ENCODE measurements at regions not wholly inside any gene's neighbourhood (a gene's known extent, or its start where the extent isn't known, plus 50 kb on each side); places are given as distances from the start of the nearest gene placed in this dataset.

- Mint-ChIP-seq H3K27ac (no peak overlapping the region), H3K27me3 (ENCODE audit: low read depth in 2 of 2) (peaks cover 15 to 29% of the 10 kb centered on the region in 2 donors), H3K4me3 (no peak overlapping the region), H3K36me3 (no peaks in the 10 kb centered on the region), H3K4me1 (peaks cover 10 to 15% of the 10 kb centered on the region in 2 donors), H3K9me3 (no peaks in the 10 kb centered on the region)
- Histone ChIP-seq H3K4me1 (ENCODE audit: control insufficient read depth, insufficient read depth, low read length) (peaks cover 5% of the 10 kb centered on the region), H3K27ac (ENCODE audit: low read length) (no peak overlapping the region), H3K27me3 (ENCODE audit: control insufficient read depth, insufficient read depth, low read length) (no peaks in the 10 kb centered on the region), H3K9me3 (ENCODE audit: control insufficient read depth, insufficient read depth, low read length) (no peaks in the 10 kb centered on the region), H3K4me3 (ENCODE audit: low read length) (no peak overlapping the region), H3K36me3 (ENCODE audit: control insufficient read depth, insufficient read depth, low read length) (no peaks in the 10 kb centered on the region)
- no peak for TF ChIP-seq CTCF (IDR thresholded peaks at IDR 0.05)
- no peak for ATAC-seq
- WGBS (ENCODE audit: insufficient coverage) = 96% methylated on average over 2 of the region's 3 CpGs
- no peak for DNase-seq
- intact Hi-C loops (cut with micrococcal nuclease) = no loop called here
These were observed 73.0 kb upstream of the PROK2 start for GRCh38 chr3:71857956-71858355.

GRCh38 chr3:71854706-71855105, 69.8 kb upstream of the PROK2 start:
- DNase-seq = no peak
- 95% methylated on average over 4 of the region's 4 CpGs for WGBS (ENCODE audit: insufficient coverage)
- no peaks in the 10 kb centered on the region for H3K36me3 Mint-ChIP-seq

GRCh38 chr3:71854096-71854495, 69.1 kb upstream of the PROK2 start:
- Histone ChIP-seq H3K9me3 (ENCODE audit: control insufficient read depth, insufficient read depth, low read length) (no peaks in the 10 kb centered on the region), H3K27ac (ENCODE audit: low read length) (no peak overlapping the region), H3K4me3 (ENCODE audit: low read length) (no peak overlapping the region), H3K36me3 (ENCODE audit: control insufficient read depth, insufficient read depth, low read length) (no peaks in the 10 kb centered on the region), H3K27me3 (ENCODE audit: control insufficient read depth, insufficient read depth, low read length) (no peaks in the 10 kb centered on the region), H3K4me1 (ENCODE audit: control insufficient read depth, insufficient read depth, low read length) (peaks cover 5% of the 10 kb centered on the region)
- H3K27me3 Mint-ChIP-seq (ENCODE audit: low read depth in 2 of 2) = peaks cover 9 to 11% of the 10 kb centered on the region in 2 donors
- no peak overlapping the region for H3K27ac Mint-ChIP-seq
- no peak overlapping the region for H3K4me3 Mint-ChIP-seq
- no peaks in the 10 kb centered on the region for H3K9me3 Mint-ChIP-seq
- H3K4me1 Mint-ChIP-seq = peaks cover 7 to 13% of the 10 kb centered on the region in 2 donors
- no peak for TF ChIP-seq CTCF (IDR thresholded peaks at IDR 0.05)
- DNase-seq (no peak), ATAC-seq (no peak)
- intact Hi-C loops (cut with micrococcal nuclease) = no loop called here
- WGBS (ENCODE audit: insufficient coverage) = 78% methylated on average over 5 of the region's 5 CpGs
- H3K36me3 Mint-ChIP-seq = no peaks in the 10 kb centered on the region

More at GRCh38 chr3:71854706-71855105, 69.8 kb upstream of the PROK2 start:
- peaks cover 5% of the 10 kb centered on the region for H3K4me1 ChIP-seq (ENCODE audit: control insufficient read depth, insufficient read depth, low read length)
- no peaks in the 10 kb centered on the region for H3K9me3 ChIP-seq (ENCODE audit: control insufficient read depth, insufficient read depth, low read length)
- no peaks in the 10 kb centered on the region for H3K9me3 Mint-ChIP-seq
- no peaks in the 10 kb centered on the region for H3K36me3 ChIP-seq (ENCODE audit: control insufficient read depth, insufficient read depth, low read length)
- H3K27me3 ChIP-seq (ENCODE audit: control insufficient read depth, insufficient read depth, low read length) = no peaks in the 10 kb centered on the region
- intact Hi-C loops (cut with micrococcal nuclease) = no loop called here
- H3K27me3 Mint-ChIP-seq (ENCODE audit: low read depth in 2 of 2) = peaks cover 9 to 11% of the 10 kb centered on the region in 2 donors
- H3K4me3 Mint-ChIP-seq = no peak overlapping the region
- no peak overlapping the region for H3K27ac Mint-ChIP-seq
- ATAC-seq = no peak
- no peak for TF ChIP-seq CTCF (IDR thresholded peaks at IDR 0.05)
- H3K27ac ChIP-seq (ENCODE audit: low read length) = no peak overlapping the region
- peaks cover 10 to 15% of the 10 kb centered on the region in 2 donors for H3K4me1 Mint-ChIP-seq
- no peak overlapping the region for H3K4me3 ChIP-seq (ENCODE audit: low read length)

DNA sequence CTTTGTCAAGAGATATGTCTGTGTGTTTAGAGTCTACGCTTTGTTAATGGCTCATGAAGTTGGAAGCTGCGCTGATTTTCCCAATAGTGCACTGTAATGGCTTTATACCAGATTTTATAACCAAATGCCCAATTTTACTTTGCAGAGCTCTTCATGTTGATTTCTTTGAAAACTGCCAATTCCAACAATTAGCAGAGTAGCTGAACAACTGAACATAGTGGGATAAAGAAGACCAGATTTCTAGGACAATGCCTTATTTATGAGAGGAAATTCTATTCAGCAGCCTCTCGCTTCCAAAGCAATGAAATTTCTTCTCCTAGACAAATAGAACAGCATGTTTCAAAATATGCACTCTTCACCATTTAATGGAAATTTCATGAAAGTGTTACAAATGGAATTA, 66.9 kb upstream of the PROK2 start:
- no peak overlapping the region for H3K27ac Mint-ChIP-seq
- no peaks in the 10 kb centered on the region for H3K4me1 ChIP-seq (ENCODE audit: control insufficient read depth, insufficient read depth, low read length)
- H3K27me3 ChIP-seq (ENCODE audit: control insufficient read depth, insufficient read depth, low read length) = no peaks in the 10 kb centered on the region
- peaks cover 11 to 12% of the 10 kb centered on the region in 2 donors for H3K27me3 Mint-ChIP-seq (ENCODE audit: low read depth in 2 of 2)
- DNase-seq (no peak), ATAC-seq (no peak)
- 93% methylated on average over 2 of the region's 3 CpGs for WGBS (ENCODE audit: insufficient coverage)
- no peaks in the 10 kb centered on the region for H3K4me1 Mint-ChIP-seq
- no peaks in the 10 kb centered on the region for H3K9me3 ChIP-seq (ENCODE audit: control insufficient read depth, insufficient read depth, low read length)
- no peak overlapping the region for H3K27ac ChIP-seq (ENCODE audit: low read length)
- H3K9me3 Mint-ChIP-seq = no peaks in the 10 kb centered on the region
- intact Hi-C loops (cut with micrococcal nuclease) = no loop called here
- no peaks in the 10 kb centered on the region for H3K36me3 Mint-ChIP-seq
- H3K4me3 ChIP-seq (ENCODE audit: low read length) = no peak overlapping the region
- H3K4me3 Mint-ChIP-seq = no peak overlapping the region
- TF ChIP-seq CTCF (IDR thresholded peaks at IDR 0.05) = no peak
- no peaks in the 10 kb centered on the region for H3K36me3 ChIP-seq (ENCODE audit: control insufficient read depth, insufficient read depth, low read length)
